ENCODE measurements at regions not wholly inside any gene's neighbourhood (a gene's known extent, or its start where the extent isn't known, plus 50 kb on each side); places are given as distances from the start of the nearest gene placed in this dataset.
A peak's percentile ranks its signal among the peaks of the same experiment; 100 is the strongest.

DNA sequence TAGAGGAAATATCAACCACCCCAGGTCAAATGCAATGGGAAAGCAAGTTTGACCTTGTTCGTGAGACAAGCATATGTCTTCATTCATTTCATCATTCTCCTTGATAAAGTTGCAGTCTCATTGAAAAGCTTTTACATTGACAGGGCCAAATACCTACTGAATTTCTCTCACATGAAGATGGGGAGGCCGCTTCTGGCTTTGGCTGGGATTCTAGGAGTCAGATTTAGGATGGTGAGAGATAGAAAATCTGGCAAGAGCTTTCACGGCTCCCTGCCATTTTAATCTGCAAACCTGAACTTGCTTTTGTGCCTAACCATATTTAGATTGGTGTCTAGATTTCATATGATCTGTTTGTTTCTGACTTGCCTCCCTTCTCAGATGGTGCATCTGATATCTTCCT, 88.0 kb downstream of the TMEM100 start:
- no peak for DNase-seq (ENCODE audit: low spot score)

DNA sequence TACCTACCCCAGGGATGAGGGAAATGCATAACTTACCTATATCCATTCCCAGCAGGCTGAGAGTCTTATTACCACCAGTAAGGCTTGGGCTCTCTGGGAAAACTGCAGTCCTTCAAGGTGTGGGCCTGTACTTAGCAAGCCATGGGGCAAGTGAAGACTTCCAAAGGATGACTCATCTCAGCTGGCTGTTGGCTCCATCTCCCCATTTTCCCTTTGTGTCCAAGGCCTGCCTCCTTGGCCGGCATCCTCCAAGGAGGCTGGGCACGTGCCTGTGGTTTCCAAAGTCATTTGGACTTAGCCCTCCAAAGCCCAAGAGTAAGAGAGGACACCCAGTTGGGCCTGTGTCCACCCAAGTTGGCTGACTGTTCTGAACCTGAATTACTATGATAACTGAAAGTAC, 89.8 kb downstream of the TMEM100 start:
- DNase-seq (ENCODE audit: low spot score): peak; percentile 33

DNA sequence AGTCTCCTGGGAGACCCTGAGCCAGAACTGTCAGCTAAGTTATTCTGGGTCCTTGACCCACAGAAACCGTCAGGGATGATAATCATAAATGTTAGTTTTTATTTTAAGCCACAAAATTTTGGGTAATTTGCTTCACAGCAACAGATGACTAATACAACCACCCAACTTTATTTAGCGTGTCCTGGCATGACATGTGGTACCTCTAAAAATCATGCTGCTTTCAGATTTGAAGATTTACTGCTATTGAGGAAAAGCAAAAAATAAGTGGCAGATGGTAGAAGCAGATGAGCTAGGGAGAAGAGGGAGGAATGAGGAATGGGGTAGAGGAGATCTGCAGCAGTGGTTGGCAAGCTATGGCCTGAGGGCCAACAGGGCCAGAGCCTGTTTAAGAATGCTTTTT, 90.4 kb downstream of the TMEM100 start:
- no peak for DNase-seq (ENCODE audit: low spot score)

DNA sequence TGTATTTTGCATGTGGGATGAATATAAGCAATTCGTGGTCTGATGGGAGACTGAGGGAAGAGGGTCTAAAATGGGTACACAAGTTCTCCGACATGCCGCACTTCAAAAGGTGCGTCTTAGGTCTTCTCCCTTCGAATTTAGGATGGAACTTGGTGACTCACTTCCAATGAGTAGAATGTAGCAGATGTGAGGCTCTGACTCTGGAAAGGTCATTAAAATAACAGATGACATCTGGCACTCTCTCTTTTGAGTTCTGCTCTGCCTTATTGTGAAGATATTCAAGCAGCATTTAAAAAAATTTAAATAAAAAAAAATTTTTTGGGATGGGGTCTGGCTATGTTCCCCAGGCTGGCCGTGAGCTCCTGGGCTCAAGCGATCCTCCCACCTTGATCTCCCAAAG, 92.7 kb downstream of the TMEM100 start:
- DNase-seq (ENCODE audit: low spot score): no peak

DNA sequence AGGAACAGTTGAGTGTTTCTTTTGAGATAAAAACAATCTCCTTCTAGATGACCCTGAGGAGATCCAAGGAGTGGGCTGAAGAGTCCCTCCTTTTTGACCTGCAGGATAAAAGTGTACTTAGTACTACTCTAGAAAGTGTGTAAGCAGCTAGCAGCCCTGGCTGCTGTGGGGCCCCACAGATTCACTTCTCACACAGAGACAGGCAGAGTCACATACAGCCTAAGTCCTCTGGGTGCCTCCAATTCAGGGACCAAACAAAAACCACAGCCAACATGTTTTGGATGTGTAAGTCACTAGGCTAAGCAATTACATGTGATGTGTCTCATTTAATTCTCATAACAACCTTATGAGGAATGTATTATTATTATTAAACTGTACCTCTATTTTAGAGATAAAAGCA, 97.1 kb downstream of the TMEM100 start:
- DNase-seq (ENCODE audit: low spot score): no peak

DNA sequence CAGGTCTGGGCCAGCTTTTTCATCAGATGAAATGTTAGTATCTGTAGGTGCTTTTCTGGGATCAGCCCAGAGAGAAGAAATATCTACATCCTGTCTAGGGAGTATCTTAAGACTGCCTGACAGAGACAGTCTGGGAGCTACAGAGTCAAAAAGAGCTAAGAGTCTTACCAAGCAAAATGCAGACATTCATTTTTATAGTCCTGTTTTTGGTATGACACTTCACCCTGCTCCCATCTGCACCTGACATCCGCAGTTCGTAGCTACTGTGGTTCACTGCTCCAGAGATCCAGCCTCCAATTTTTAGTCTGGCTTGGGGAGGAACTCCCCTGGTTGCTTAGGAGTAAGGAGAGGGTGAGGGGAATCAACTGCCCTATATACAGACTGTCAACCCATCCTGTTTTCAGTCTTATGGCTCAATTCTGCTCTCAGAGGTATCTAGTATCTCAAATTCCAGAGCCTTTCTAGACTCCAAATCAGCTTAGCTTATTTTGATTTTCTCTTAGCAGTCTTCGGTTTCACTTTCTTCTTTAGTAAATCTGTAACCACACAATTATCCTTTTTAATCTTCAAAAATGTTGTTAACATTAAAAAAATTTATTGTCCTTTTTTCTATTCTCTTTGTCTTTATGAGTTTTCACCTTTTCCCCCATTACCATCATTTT, 97.8 kb downstream of the TMEM100 start:
- DNase-seq (ENCODE audit: low spot score): no peak

DNA sequence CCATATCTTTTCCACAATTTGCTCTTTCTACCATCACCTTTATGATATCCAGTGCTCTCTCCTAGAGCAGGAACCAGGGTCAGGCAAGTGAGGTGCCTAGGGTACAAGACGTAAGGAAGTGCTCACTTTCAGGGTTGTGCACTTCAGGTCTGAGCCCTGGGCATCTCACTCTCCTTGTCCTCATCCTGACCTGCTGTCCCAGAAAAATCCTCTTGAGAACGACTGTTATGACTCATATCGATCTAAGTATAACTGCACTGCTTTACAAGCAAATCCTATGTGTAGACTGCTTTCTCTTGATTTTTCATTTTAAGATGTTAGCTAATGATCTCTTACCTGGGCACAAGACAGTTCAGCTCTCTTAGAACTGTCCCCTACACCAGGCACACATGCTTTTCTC, 100.1 kb downstream of the TMEM100 start:
- no peak for DNase-seq (ENCODE audit: low spot score)

DNA sequence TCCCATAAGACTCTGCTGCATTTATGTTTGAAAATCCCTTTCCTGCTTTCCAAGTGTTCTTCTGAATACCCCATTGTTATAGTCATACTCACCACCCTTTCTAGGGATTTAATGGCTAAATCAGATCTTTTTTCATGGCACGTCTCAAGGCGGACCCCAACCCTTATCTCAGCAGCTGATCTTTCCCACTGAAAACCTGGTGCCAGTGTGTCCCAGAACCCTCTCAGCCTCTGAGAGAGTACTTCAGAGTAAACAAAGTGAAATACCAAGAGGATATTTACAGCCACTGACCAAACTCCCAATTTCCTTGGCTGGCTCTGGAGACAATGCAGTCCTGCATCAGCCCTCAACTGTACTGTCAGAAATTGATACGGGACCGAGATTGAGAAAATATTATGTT, 101.7 kb downstream of the TMEM100 start:
- no peak for DNase-seq (ENCODE audit: low spot score)

DNA sequence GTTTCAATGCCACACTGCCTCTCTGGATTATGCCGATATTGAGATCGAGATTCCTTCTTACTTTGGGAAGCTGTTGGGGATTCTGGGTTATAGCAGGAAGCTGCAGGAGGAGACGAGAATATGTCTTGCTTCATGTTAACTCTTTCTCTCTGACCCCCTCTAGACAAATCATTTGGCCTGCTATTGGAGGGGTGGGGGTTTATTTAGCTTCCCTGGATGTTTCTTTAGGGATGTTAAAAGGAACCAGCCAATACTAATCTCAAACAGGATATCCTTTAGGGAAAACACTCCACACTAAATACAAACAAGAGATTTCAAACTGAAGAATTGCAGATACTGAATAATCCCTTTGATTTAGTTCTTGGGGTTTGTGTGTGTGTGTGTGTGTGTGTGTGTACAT, 102.6 kb downstream of the TMEM100 start:
- DNase-seq (ENCODE audit: low spot score): no peak

DNA sequence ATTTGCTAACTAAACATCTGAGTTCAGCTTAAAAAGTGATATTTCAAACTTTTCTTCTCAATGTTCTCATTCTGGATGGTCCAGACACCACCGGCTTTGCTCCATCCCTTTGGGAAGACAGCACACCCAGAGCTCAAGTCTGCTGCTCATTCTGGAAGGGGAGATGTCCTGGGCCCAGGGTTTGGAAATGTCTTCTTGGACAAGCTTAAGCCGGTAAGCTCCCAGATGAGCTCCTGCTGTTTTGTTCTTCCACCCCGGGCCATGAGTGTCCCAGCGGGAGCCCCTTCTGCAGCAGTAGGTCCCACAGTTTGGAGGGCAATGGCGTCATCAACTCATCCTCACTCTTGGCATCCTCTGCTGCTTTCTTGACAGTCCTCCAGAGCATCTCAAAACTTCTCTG, 105.2 kb downstream of the TMEM100 start:
- no peak for DNase-seq (ENCODE audit: low spot score)

DNA sequence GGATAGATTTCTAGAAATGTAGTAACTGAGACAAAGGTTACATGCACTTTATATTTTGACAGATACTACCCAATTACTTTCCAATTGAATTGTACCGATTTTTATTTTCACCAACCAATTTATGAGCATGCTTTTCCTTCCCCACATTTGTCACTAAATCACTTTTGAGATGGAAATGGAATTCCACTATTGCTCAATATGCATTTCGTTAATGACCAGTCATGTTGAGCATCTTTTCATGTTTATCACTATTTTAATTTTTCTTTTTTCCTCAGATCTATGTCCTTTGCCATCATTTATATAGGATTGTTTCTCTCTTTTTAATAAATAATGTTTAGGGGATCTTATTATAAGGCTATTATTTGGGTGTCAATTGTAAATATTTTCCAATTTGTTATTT, 102.8 kb upstream of the SMIM36 start:
- DNase-seq (ENCODE audit: low spot score): no peak

DNA sequence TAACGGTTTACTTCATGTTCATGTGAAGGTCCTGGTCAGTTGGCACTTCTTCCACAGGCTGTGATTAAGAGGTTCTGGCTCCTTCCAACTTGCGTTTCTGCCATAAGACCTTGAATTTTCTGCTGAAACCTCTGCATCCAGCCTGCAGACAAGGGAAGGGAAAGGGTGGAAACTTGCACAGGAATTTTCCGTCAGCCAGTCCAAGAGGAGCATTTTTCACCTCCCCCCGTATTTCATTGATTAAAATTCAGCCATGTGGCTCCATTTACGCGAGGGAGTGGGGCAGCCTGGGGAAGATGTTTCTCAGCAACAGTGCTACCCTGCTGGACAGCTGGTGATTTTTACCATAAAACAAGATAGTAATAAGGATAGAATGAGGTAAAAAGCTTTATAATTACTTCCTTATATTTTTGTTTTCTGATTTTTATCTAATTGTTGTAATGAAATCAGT, 101.5 kb upstream of the SMIM36 start:
- no peak for DNase-seq (ENCODE audit: low spot score)

DNA sequence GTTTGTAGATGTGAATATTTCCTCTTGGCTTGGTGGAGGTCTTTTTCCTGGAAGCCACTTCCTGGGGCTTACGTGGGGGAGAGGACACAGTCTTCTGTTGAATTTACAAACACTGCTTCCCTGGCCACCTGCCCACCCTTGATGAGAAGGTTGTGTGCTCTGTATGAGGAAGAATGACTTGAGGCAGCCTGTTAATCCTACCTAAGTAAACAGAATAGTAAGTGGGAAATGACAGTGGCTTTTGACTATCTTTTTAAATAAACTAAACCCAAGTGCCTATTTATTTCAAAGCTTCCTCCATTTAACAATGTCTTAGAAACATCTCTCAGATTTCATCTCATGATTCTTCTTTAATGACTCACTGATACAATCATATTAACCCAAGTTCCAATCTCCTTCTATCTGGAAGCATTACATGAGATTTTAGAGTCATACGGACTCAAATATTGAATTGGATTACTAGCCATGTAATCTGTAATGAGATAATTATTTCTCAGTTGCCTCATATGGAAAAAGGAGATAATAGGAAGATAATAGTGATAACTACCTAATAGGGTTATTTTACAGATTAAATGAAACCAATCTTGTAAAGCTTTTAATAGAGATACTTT, 96.6 kb upstream of the SMIM36 start:
- peak; percentile 92 for DNase-seq (ENCODE audit: low spot score)

DNA sequence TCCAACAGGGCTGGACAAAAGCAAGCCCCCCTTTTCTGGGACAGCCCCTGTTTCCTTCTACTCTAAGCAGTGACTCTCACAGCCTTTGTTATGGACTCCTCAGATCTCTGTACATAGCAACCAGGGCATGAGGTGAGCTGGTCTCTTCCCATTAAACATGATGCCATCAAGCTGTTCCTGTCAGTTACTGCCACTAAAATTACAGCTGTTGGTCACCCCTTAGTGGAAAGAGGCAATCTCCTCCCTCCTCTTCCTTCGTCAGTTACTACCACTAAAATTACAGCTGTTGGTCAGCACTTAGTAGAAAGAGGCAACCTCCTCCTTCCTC, 95.2 kb upstream of the SMIM36 start:
- no peak for DNase-seq (ENCODE audit: low spot score)

DNA sequence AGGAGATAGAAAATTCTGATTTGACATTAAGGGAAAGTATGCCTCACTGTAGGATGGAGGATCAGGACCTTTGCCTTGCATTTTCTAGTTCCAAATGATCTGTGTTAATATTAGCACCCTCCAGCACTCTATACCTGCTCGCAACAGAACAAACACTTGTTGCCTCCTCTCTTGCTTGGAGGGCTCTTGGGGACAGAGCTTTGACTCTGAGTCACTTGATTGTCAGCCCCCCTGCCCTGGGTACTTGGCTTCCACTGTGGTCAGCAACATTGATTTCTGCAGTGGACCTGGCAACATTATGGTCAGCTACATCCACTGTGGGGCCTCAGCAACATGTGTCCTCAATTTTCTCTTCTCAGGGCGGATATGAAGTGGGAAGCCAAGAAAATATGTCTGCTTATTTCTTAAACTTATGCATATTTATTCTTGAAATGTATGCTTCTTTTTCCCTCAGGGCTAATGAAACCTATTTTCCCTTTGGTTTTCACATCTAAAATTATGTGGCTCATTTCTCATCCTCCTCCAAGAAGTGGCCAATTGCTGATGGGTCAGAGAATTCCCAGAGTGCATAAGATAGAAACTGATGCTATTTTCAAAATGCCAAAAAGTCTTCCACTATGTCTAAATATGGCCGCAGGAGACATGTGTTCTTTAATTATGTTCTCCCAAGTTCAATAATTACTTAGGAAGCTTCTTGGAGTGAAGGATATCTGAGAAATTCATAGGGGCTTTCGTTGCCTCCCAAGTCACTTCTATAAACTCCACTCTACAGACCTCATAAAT, 94.6 kb upstream of the SMIM36 start:
- DNase-seq (ENCODE audit: low spot score): no peak

DNA sequence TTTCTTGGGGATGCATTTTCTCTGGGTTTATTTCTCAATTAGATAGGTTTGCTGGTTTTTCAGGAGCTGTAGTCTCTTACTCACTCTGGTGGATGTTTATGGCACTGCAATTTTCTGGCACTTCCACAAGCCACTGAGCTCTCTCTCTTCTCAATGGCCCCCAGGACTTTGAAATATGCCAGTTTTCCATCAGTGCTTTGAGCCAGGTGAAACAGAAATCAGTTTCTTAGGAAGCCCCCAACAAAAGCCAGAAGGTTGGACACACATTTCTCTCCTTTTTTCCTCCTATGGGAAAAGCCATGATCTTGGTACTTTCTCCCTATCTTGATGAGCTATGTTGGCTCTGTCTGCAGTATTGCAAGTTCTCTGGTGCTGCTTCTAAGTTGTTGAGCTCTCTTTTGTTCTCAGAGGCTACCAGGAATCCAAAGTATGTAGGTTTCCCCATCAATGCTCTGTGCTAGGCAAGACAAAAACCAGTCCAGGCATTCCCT, 90.7 kb upstream of the SMIM36 start:
- peak; percentile 44 for DNase-seq (ENCODE audit: low spot score)

DNA sequence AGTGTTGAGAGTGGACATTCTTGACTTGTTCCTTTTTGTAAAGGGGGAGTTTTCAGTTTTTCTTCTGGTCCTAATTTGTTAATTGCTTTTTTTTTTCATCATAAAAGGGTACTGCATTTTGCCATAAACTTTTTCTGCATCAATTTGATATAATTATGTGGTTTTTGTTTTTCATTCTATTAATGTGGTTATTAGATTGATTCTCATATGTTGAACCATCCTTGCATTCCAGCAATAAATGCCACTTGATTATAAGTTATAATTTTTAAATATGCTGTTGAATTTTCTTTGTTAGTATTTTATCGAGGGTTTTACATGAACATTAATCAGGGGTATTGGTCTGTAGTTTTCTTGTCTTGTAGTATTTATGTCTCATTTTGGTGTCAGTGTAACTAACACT, 87.2 kb upstream of the SMIM36 start:
- no peak for DNase-seq (ENCODE audit: low spot score)

DNA sequence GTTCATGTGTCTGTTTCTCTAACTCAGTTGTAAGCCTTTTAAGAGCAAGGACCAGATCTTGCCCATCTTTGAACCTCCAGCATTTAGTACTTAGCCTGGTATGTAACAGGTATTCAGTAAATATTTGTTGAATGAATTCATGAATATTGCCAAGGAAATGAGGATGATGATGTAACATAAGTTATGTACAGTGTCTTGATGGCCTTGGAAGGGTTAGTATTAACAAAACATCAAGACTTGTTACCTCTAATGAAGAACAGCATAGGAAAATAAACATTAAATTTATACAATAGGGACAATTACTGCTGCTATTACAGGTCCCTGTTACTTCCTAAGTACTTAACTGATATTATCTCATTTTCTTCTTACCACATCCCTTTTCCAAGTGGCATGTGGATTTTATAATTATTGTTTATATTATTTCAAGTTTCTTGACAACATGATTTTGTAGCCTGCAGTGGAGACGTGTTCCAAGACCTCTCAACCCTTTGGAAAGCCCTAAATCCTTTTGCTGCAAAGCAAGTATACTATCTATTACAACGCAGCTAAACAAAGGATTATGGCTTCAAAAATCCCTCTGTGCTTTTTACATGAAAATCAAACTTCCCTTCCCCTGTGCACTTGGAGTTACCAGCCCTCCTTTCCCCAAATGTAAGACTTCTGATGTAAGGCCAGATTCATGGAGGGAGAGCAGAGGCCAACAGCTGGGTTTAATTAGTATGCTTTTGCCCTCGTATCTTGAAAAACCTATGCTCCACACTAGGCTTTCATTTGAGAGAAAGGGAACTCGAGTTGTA, 77.4 kb upstream of the SMIM36 start:
- DNase-seq (ENCODE audit: low spot score): peak; percentile 43

DNA sequence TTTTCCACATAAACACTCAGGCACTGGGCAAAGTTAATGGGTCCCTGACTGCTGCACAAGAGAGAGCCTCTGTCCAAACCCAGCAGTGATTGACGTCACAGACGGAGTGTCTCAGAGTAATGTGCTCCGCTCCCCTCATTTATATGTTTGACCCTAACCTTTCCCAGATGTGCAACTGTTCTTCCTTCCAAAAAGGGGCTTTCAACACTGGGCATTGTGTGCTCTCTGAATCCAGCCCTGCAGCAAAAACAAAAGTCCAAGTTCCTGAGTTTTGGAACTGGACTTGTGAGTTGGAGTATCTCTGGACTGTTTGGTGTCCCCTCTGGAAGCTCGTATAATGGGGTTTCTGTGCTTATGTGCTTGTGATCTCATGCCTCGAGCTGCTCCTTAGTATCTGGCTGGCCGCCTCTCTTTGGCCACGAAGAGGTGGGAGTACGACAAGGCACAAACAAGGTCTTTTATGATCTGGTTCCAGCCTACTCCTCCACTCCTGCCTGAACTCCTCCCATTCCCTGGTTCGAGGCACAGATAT, 76.4 kb upstream of the SMIM36 start:
- no peak for DNase-seq (ENCODE audit: low spot score)

DNA sequence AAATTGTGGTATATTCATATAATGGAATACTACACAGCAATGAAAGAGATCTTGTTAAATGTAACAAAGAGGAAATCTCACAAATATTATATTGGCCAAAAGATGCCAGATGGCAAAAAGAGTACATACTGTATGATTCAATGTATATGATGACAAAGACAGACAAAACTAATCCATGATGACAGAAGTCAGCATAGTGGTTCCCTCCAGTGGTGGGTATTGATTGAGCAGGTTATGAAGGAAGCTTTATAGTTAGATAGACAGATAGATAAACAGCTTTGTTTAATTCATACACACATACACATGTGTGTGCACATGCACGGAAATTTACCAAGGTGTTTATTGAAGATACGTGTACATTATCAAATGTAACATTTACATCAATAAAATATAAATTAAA, 74.4 kb upstream of the SMIM36 start:
- DNase-seq (ENCODE audit: low spot score): no peak

DNA sequence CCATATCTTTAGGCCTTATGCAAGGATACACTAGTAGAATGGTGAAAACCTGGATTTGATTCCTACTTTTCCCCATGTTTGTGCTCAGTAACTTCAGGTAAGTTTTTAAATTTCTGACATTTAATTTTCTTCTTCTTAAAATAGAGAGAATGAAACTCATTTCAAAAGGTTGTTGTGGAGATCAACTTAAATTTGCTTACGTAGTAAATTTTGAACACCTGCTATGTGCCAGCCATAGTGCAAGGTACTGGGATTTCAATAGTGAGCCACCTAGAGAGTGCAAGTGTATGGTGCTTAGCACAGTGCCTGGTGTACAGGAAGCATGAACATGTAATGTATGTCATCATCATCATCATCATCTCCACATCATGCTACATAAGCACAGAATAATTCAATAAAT, 73.6 kb upstream of the SMIM36 start:
- DNase-seq (ENCODE audit: low spot score): no peak

DNA sequence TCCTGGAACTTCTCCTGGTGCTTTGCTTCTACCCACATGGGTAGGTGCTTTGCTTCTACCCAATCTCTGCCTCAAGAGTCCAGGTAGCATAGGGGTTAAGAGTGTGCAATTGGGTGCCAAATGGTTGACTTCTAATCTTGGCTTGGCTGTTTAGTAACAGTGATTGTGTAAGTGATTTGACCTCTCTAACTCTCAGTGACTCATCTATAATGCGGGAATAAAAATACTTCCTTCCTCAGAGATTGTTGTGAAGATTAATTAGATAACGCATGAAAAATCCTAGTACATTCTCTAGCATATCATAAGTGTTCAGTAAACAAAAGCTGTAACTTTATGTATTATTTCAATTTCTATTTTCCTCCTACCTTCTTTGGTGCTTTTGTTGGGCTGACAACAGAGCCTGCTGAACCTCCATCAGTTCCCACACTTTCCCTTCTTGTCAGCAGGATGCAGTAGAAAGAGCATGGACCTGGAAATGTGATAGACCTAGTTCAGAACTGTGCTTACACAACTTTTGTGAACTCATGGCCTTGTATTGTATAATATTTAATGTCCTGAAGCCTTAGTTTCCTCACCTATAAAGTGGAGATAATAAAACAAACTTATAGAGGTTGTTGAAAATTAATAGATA, 72.9 kb upstream of the SMIM36 start:
- DNase-seq (ENCODE audit: low spot score): no peak
